NCI-H1092 (cell line): ENCODE measurements at regions not wholly inside any gene's neighbourhood (a gene's known extent, or its start where the extent isn't known, plus 50 kb on each side); places are given as distances from the start of the nearest gene placed in this dataset.
"Not testable (repeated sequence)": the region's sequence is repeated elsewhere in the genome, so short reads cannot be mapped to it uniquely, and the experiment has no call there.

Experiments used
- DNase-seq: peaks from one replicate; lab custom pipeline; 2025; lab: John Stamatoyannopoulos, UW

GRCh38 chr12:20126601-20127000, 241.7 kb upstream of the PDE3A start:
- no peak for DNase-seq

GRCh38 chr12:20127413-20127812, 240.9 kb upstream of the PDE3A start:
- DNase-seq, result no peak

DNA sequence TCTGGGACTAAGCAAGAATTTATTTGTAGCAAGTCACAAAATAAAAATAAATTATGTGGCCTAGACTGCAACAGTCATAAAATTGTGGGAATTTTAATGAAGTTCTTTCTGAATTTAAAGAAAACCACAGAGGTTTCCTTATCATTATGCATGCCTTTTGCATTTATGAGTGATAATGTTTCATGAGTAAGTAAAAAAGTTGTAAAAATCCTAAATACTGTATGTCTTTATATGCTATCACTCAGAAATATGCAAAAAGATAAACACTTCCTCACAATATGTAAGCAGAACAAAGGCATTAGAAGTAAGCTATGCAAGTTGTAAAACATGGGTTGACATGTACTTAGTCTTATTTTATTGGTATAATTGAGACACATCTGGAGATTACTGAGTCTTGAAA, 239.4 kb upstream of the PDE3A start:
- no peak for DNase-seq

DNA sequence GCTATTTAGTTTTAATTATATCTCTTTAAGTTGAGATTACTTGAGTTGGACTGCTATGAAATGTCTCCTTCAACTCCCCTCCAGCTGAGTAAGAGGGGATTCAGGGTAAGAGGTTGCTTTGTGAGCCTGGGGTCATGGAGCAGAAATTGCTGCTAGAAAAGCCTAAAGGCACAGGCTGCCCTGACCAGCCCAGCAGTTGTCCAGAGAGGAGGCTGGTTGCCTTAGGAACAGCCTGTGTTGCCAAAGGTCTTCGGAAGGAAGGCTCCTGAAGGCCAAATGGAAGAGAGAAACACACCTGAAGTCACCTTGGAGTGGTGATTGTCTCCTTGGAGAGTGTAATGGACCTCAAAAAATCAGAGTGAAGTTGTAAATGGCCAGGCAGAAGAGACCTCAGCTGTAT, 235.5 kb upstream of the PDE3A start:
- DNase-seq, result no peak

DNA sequence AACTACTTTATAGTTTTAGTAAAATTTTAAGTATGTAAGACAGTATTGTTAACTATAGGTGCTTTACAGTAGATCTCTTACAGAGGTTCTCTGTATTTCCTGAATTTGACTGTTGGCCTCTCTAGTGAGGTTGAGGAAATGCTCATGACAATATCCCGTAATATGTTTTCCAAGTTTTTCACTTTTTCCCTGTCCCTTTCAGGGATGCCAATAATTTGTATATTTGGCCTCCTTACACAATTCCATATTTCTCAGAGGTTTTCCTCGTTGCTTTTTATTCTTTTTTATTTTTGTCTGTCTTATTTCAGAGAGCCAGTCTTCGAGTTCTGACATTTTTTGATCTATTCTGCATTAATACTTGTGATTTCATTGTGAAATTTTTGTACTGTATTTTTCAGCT, 233.7 kb upstream of the PDE3A start:
- DNase-seq, result no peak

GRCh38 chr12:20140751-20141150, 227.6 kb upstream of the PDE3A start:
- no peak for DNase-seq

DNA sequence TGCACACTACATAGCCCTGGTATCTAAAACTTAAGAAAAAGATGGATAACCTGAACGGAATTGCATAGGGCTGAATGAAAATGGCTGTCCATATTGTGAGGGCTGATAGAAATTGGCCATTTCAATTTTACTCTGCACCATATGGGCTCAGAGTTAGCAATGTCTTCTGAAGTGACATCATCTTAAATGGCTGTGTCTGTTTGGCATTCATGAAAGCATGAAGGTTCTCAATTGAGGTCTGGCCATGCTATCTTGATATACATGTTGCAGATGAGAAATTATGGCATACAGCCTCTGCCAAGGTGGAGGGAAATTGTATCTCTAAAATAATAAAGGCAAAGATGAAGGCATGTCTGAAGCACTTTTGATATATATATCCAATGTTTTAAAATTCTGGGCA, 226.0 kb upstream of the PDE3A start:
- no peak for DNase-seq

- DNase-seq, result no peak
Measured at GRCh38 chr12:20142956-20143355, 225.4 kb upstream of the PDE3A start.

GRCh38 chr12:20144341-20144740, 224.0 kb upstream of the PDE3A start:
- no peak for DNase-seq

GRCh38 chr12:20148241-20148640, 220.1 kb upstream of the PDE3A start:
- no peak for DNase-seq

DNA sequence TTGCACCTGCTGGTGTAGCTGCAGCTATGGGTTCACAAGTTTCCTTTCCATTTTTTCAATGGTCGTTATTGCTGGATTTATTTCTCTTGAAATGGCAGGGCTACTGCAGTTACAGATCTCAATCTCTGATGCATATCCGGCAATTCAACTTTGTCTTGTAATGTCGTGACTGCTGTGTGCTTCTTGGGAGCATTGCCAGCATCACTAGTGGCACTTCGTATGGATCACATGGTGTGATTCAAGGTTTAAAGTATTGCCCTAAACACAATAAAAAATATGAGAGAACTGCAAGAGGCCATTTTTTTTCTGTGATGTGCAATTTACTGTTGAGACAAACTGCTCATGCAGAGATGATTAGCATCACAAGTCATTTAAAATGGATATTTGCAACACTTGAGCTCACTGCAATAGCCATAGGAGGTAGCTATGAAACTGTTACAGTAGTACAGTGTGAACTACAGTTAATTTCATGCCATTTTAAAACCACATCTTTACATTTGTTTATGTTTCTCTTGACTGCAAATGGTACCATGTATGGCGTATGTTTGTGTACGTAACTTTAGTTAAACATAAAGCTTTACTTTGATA, 217.4 kb upstream of the PDE3A start:
- no peak for DNase-seq

DNA sequence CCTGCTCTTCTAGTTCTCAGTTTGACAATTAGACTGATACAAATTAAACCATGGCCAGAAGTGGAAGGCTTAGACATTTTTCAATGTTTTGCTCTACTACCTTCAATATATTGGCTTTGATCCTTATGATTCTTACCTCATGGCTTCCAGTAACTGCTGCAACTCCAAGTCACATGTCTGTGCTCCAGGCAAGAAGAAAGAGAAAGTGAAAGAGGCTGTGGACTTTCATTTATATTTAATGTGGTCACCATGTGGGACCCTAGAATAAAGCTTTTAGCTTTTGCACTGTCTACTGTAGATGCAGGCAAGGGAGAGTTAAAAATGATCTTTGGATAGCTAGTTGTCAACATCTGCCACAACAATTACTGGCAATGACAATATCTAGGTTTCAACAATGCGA, 214.3 kb upstream of the PDE3A start:
- DNase-seq, result no peak

GRCh38 chr12:20155374-20155773, 213.0 kb upstream of the PDE3A start:
- no peak for DNase-seq

DNA sequence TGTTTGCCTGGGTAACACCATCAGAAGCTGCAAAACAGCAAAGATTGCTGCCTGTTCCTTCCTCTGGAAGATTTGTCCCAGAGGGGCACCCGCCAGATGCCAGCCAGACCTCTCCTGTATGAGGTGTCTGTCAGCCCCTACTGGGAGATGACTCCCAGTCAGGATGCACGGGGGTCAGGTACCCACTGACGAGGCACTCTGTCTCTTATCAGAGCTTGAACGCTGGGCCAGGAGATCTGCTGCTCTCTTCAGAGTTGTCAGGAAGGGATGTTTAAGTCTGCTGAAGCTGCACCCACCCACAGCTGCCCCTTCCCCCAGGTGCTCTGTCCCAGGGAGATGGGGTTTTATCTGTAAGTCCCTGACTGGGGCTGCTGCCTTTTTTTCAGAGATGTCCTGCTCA, 207.4 kb upstream of the PDE3A start:
- DNase-seq, result not testable (repeated sequence)

- no peak for DNase-seq
Measured at GRCh38 chr12:20174528-20175175, 193.7 kb upstream of the PDE3A start.

DNA sequence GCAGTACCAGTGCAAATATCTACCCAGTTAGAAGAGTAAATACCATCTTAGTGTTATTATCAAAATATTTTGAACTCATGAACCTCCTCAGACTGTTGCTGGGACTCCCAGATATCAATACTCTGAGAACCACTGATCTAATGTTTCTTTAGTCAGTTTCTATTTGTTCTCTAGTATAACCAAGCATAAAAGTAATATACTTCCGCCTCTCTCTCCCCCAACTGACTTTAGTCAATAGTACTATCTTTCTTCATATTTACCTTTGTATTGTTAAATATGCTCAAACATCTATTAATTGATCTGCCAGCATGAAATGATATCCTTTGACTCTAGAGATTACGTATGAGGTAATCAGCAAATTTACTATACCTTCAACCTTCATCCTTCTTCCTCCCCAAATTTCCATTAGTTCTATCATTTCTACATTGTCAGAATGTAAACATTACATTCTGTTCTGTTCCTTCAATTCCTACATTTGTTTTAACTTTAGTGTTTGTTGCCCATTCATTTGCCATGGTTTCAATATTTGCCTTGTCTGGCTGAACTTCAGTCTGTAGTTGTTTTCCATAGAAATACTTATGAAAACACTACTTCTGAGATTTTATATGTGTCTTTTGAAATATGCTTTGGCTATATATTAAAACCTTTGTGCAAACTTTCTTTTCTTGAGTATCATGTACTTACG, 192.5 kb upstream of the PDE3A start:
- no peak for DNase-seq

- DNase-seq, result no peak
Measured at GRCh38 chr12:20181416-20182180, 186.7 kb upstream of the PDE3A start.

- no peak for DNase-seq
Measured at GRCh38 chr12:20183563-20183962, 184.8 kb upstream of the PDE3A start.

- no peak for DNase-seq
Measured at GRCh38 chr12:20184514-20184913, 183.8 kb upstream of the PDE3A start.

DNA sequence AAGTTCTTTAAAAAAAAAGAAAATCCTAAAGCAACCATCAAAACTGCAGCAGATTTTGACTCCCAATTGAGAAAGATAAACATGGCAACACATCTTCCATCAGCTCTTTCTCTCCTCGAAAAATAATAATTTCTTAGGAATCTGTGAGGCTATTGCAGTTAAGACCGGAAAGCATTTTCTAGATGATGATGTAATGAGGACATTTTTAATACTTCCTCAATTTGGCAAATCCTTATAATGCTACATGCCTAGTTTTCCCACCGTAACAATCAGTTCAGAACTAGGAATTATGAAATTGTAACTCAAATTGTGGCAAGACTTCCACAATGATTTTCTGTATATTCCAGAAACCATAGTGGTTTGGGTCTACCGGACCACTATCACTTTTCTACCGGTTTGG, 180.9 kb upstream of the PDE3A start:
- DNase-seq, result no peak

DNA sequence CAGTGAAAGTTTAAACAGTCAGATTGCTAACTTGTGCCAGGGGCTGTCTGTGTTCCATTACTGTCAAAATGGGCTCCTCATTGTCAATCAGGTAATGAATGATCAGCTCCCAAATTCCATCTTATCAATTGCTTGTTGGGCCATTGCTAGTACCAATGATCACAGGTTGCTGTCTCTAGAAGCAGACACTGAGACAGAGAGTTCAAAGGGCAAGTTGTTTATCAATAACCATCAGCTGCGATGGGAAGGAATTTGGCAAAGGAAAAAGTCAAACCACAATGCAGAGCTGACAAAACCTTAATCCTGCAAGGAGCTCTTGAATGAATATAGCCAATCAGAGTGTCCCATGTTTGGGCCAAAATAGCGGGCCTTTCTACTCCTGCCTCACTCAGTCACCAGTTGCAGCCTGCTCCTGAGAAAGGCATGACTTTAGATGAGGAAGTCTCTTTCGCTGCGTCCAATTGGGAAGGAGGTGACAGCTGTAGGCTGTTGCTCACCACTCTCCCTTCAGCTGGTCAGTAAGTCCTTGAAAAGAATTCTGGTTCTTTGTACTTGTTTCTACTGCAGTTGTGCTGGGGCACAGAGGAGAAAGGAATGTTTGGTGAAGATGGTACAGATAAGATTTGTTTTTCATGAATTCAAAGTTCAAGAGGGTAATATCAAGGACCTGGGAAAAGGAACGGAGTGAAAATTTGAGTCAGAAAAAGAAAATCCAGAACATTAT, 179.2 kb upstream of the PDE3A start:
- no peak for DNase-seq

DNA sequence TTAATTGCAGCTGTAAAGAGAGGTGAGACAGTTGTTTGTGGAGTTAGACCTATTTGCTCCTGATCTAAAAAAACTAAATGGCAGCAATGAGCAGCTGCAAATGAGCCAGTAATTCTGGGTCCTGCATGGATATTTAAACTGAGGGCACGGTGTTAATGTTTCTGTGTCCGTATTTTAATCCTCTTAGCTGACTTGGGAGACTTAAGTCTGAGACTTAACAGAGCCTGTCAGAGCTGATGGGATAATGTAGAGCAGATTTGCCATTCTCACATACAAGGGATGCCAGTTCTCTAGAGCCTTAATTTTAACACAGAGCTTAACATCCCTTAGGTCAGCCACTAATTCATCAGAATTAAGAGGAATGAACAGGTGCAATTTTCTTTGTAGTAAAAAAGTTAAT, 178.6 kb upstream of the PDE3A start:
- DNase-seq, result no peak
